ENCODE measurements at regions not wholly inside any gene's neighbourhood (a gene's known extent, or its start where the extent isn't known, plus 50 kb on each side); places are given as distances from the start of the nearest gene placed in this dataset.

DNA sequence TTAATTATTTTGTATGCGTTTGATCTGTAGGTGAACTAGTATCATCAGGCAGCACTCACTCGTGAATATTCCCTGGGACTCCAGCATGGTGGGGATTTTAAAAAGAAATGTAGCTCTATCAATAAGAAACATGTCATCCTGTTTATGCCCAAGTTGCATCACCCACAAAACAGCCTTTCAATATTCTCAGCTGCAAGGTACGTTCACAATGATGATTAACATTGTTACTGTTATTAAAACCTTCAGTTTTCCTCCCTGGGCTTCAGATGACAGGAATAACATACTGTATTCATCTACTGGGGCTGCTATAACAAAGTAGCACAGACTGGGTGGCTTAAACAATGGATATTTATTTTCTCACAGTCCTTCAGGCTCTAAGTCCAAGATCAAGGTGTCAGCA is 87.9 kb upstream of the KLHL29 start:
- peaks cover 5 to 6% of the 10 kb centered on the region in 2 donors for H3K4me1 ChIP-seq
- H3K27me3 ChIP-seq: no peaks in the 10 kb centered on the region
- H3K9me3 ChIP-seq: no peaks in the 10 kb centered on the region
- in situ Hi-C loops (cut with MboI; ENCODE audit: low sequenced_read_pairs in 4 of 4): no loop called here
- no peaks in the 10 kb centered on the region for H3K36me3 ChIP-seq
- TF ChIP-seq POLR2A (IDR thresholded peaks at IDR 0.05) (no peak), CTCF (IDR thresholded peaks at IDR 0.05 in 4 of 5, conservative IDR thresholded peaks at IDR 0.05 in 1 of 5) (no peak)
- intact Hi-C loops (cut with DNase I; ENCODE audit: low total_unique reads): no loop called here
- H3K4me3 ChIP-seq: no peak overlapping the region
- ATAC-seq: no peak
- DNase-seq: no peak
- no peak overlapping the region for H3K27ac ChIP-seq

DNA sequence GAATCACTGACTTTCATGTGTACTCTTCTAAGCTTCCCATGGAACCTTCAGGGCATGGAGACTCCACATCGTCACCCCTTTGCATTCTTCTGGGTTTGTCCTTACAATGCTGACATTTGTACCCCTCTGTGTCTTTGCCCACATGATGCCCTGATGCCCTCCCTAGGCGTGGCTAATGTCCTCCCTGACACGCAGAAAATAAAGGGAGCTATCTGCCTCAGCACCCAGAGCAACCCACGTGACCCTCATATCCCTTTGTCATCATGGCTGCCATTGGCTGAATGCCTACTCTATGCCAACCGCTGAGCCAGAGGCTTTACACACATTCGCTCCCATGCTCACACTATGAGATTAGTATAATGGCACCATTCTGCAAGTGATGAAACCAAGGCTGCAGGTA is 86.4 kb upstream of the KLHL29 start:
- no peak for TF ChIP-seq CTCF (IDR thresholded peaks at IDR 0.05 in 4 of 5, conservative IDR thresholded peaks at IDR 0.05 in 1 of 5)
- TF ChIP-seq POLR2A (IDR thresholded peaks at IDR 0.05): no peak

DNA sequence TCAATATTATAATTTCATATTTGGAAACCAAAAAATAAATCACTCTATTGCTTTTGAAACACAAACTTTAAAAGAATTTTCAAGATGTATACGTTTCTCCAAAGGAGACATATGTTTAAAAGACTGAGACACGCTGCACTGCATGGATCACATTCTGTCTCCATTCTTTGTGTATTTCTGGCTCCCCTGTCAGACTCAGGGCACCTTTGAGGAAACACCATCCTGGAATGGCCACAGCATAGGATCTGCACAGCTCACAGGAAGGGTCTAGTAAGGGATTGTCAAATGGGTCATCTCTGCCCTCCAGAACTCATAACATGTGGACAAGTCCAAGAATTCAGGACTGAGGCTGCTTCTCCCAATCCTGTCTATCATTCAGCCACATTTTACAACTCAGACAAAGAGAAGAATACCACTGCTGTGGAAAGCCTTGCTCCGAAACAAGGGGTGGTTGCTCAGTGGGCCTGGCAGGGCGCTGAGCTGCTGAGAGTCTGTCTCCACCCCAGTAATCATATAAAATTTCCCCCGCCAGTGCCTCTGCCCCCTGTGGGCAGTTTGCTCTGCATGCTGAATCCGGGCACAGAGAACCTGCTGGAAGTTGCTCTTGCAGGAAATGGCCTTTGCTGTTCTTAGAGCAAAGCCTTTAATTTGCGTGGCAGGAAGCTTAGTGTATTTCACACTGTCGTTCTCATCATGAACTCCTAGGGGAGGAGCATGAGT is 85.3 kb upstream of the KLHL29 start:
- Histone ChIP-seq H3K27ac (no peak overlapping the region), H3K9me3 (no peaks in the 10 kb centered on the region), H3K27me3 (no peaks in the 10 kb centered on the region), H3K4me3 (no peak overlapping the region), H3K36me3 (no peaks in the 10 kb centered on the region), H3K4me1 (no peaks in the 10 kb centered on the region)
- no peak for TF ChIP-seq POLR2A (IDR thresholded peaks at IDR 0.05)
- TF ChIP-seq CTCF (IDR thresholded peaks at IDR 0.05 in 4 of 5, conservative IDR thresholded peaks at IDR 0.05 in 1 of 5): no peak
- intact Hi-C loops (cut with DNase I; ENCODE audit: low total_unique reads) (no loop called here), in situ Hi-C loops (cut with MboI; ENCODE audit: low sequenced_read_pairs in 4 of 4) (no loop called here)
- DNase-seq: no peak
- no peak for ATAC-seq

More for the DNA sequence above, 86.4 kb upstream of the KLHL29 start:
- in situ Hi-C loops (cut with MboI; ENCODE audit: low sequenced_read_pairs in 4 of 4): no loop called here
- DNase-seq: no peak
- Histone ChIP-seq H3K4me3 (no peak overlapping the region), H3K36me3 (no peaks in the 10 kb centered on the region), H3K27me3 (no peaks in the 10 kb centered on the region), H3K9me3 (no peaks in the 10 kb centered on the region), H3K27ac (no peak overlapping the region), H3K4me1 (peaks cover 0 to 5% of the 10 kb centered on the region in 2 donors)
- intact Hi-C loops (cut with DNase I; ENCODE audit: low total_unique reads): no loop called here
- no peak for ATAC-seq

DNA sequence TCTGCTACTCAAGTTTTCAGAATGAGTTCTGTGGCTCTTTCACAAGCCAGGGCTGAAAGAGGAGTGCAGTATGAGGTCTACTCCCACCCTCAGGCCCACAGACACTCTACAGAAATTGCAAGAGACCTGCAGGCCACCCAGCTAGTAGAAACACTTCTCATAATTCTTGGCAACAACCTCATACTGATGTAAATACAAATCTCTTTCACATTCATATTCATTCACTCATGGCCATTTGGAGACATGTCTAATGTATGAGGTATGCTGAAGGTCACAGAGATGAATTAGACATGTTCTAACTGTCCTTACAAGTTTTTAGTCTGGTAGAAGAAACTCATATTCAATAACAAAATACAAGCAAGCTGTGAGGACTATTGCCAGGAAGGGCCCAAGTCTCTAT is 83.8 kb upstream of the KLHL29 start:
- H3K4me3 ChIP-seq: no peak overlapping the region
- no peak for TF ChIP-seq POLR2A (IDR thresholded peaks at IDR 0.05)
- no peak for TF ChIP-seq CTCF (IDR thresholded peaks at IDR 0.05 in 4 of 5, conservative IDR thresholded peaks at IDR 0.05 in 1 of 5)
- H3K27ac ChIP-seq: no peak overlapping the region
- H3K27me3 ChIP-seq: no peaks in the 10 kb centered on the region
- no peaks in the 10 kb centered on the region for H3K4me1 ChIP-seq
- DNase-seq: no peak
- intact Hi-C loops (cut with DNase I; ENCODE audit: low total_unique reads) (no loop called here), in situ Hi-C loops (cut with MboI; ENCODE audit: low sequenced_read_pairs in 4 of 4) (no loop called here)
- ATAC-seq: no peak
- H3K36me3 ChIP-seq: no peaks in the 10 kb centered on the region
- H3K9me3 ChIP-seq: no peaks in the 10 kb centered on the region

- DNase-seq (no peak), ATAC-seq (no peak)
- in situ Hi-C loops (cut with MboI; ENCODE audit: low sequenced_read_pairs in 4 of 4): no loop called here
- no peaks in the 10 kb centered on the region for H3K36me3 ChIP-seq
- no peaks in the 10 kb centered on the region for H3K4me1 ChIP-seq
- TF ChIP-seq POLR2A (IDR thresholded peaks at IDR 0.05) (no peak), CTCF (IDR thresholded peaks at IDR 0.05 in 4 of 5, conservative IDR thresholded peaks at IDR 0.05 in 1 of 5) (no peak)
- no peaks in the 10 kb centered on the region for H3K9me3 ChIP-seq
- no peak overlapping the region for H3K27ac ChIP-seq
- H3K27me3 ChIP-seq: no peaks in the 10 kb centered on the region
- H3K4me3 ChIP-seq: no peak overlapping the region
- intact Hi-C loops (cut with DNase I; ENCODE audit: low total_unique reads): no loop called here
Measured at GRCh38 chr2:23302591-23302990, 82.4 kb upstream of the KLHL29 start.

All from gastrocnemius medialis (tissue), 4 donors.